Breast epithelium (tissue), 3 donors: ENCODE measurements at regions not wholly inside any gene's neighbourhood (a gene's known extent, or its start where the extent isn't known, plus 50 kb on each side); places are given as distances from the start of the nearest gene placed in this dataset.

Experiments
- CTCF ChIP-seq, 3 donors: fragments of 450-650 bp; IDR thresholded peaks; one replicate each; pipeline ENCODE4 v1.5.1; 2016 to 2017; ENCODE audit warnings: antibody characterized with exemption in 3 of 3, mild to moderate bottlenecking in 3 of 3, moderate library complexity in 3 of 3
- POLR2A ChIP-seq: fragments of 450-650 bp; IDR thresholded peaks from one replicate; pipeline ENCODE4 v1.6.1; 2016; ENCODE audit warnings: antibody characterized with exemption, mild to moderate bottlenecking, moderate library complexity
- POLR2AphosphoS5 ChIP-seq, 3 donors: sonication (generic); formaldehyde crosslinking; IDR thresholded peaks; one replicate each; pipeline ENCODE4 v1.6.1; 2017; ENCODE audit warnings: antibody characterized with exemption in 3 of 3

GRCh38 chr14:40887912-40888311, 718.8 kb upstream of the LRFN5 start:
- TF ChIP-seq POLR2AphosphoS5 (IDR thresholded peaks at IDR 0.05) (no peak), CTCF (IDR thresholded peaks at IDR 0.05) (no peak), POLR2A (no peak)
